Left renal cortex interstitium (tissue), 4 donors: ENCODE measurements at regions not wholly inside any gene's neighbourhood (a gene's known extent, or its start where the extent isn't known, plus 50 kb on each side); places are given as distances from the start of the nearest gene placed in this dataset.
A peak's percentile ranks its signal among the peaks of the same experiment; 100 is the strongest.
"Not testable (repeated sequence)": the region's sequence is repeated elsewhere in the genome, so short reads cannot be mapped to it uniquely, and the experiment has no call there.

Source experiments
- DNase-seq, 4 donors: peaks; one replicate each; pipeline ENCODE4 v3.0.0-alpha.2; 2013; ENCODE audit warnings: low read depth in 4 of 4, low spot score in 2 of 4, missing footprints in 1 of 4

- not testable (repeated sequence) for DNase-seq
Observed at GRCh38 chr4:49117951-49118350, 131.9 kb downstream of the CWH43 start.

- DNase-seq = not testable (repeated sequence)
Observed at GRCh38 chr4:49118379-49119212, 132.5 kb downstream of the CWH43 start.

- not testable (repeated sequence) for DNase-seq
Observed at GRCh38 chr4:49119345-49119744, 133.3 kb downstream of the CWH43 start.

- DNase-seq = not testable (repeated sequence)
Observed at GRCh38 chr4:49120042-49120779, 134.1 kb downstream of the CWH43 start.

GRCh38 chr4:49120804-49121203 is 134.7 kb downstream of the CWH43 start:
- DNase-seq = peak in 2 of 4 donors; percentile 46 to 92

GRCh38 chr4:49126443-49126842 is 140.4 kb downstream of the CWH43 start:
- not testable (repeated sequence) for DNase-seq

- not testable (repeated sequence) for DNase-seq
Observed at GRCh38 chr4:49126858-49127257, 140.8 kb downstream of the CWH43 start.

GRCh38 chr4:49129385-49129784 is 143.3 kb downstream of the CWH43 start:
- DNase-seq = not testable (repeated sequence)

GRCh38 chr4:49129870-49130269 is 143.8 kb downstream of the CWH43 start:
- DNase-seq = not testable (repeated sequence)

- DNase-seq = not testable (repeated sequence)
Observed at GRCh38 chr4:49130724-49131123, 144.6 kb downstream of the CWH43 start.

GRCh38 chr4:49137043-49137442 is 151.0 kb downstream of the CWH43 start:
- DNase-seq = not testable (repeated sequence)

- not testable (repeated sequence) for DNase-seq
Observed at GRCh38 chr4:49137961-49138360, 151.9 kb downstream of the CWH43 start.

- DNase-seq = not testable (repeated sequence)
Observed at GRCh38 chr4:49138818-49139217, 152.7 kb downstream of the CWH43 start.

GRCh38 chr4:49139513-49139912 is 153.4 kb downstream of the CWH43 start:
- DNase-seq = not testable (repeated sequence)

GRCh38 chr4:49140351-49140750 is 154.3 kb downstream of the CWH43 start:
- not testable (repeated sequence) for DNase-seq

- not testable (repeated sequence) for DNase-seq
Observed at GRCh38 chr4:49141955-49142354, 155.9 kb downstream of the CWH43 start.

- not testable (repeated sequence) for DNase-seq
Observed at GRCh38 chr4:49147143-49147542, 161.1 kb downstream of the CWH43 start.

GRCh38 chr4:49147596-49147995 is 161.5 kb downstream of the CWH43 start:
- DNase-seq = not testable (repeated sequence)

GRCh38 chr4:49149006-49149975 is 163.2 kb downstream of the CWH43 start:
- peak; percentile 56 to 98 (median 75) for DNase-seq

- DNase-seq = not testable (repeated sequence)
Observed at GRCh38 chr4:49150351-49151083, 164.4 kb downstream of the CWH43 start.
